ENCODE measurements at regions not wholly inside any gene's neighbourhood (a gene's known extent, or its start where the extent isn't known, plus 50 kb on each side); places are given as distances from the start of the nearest gene placed in this dataset.

GRCh38 chr4:58127680-58128079 lies 1017.5 kb upstream of the IGFBP7 start:
- TF ChIP-seq ZFX (IDR thresholded peaks at IDR 0.05; ENCODE audit: borderline replicate concordance) (no peak), CTCF (IDR thresholded peaks at IDR 0.05) (no peak)
- H3K27ac ChIP-seq = no peak overlapping the region

- H3K27ac ChIP-seq = no peak overlapping the region
- TF ChIP-seq CTCF (IDR thresholded peaks at IDR 0.05) (no peak), ZFX (IDR thresholded peaks at IDR 0.05; ENCODE audit: borderline replicate concordance) (no peak)
Measured at GRCh38 chr4:58119298-58119697, 1009.1 kb upstream of the IGFBP7 start.

- no peak overlapping the region for H3K27ac ChIP-seq
- no peak for TF ChIP-seq CTCF (IDR thresholded peaks at IDR 0.05)
- TF ChIP-seq ZFX (IDR thresholded peaks at IDR 0.05; ENCODE audit: borderline replicate concordance) = no peak
Measured at GRCh38 chr4:58113126-58113525, 1002.9 kb upstream of the IGFBP7 start.

- TF ChIP-seq ZFX (IDR thresholded peaks at IDR 0.05; ENCODE audit: borderline replicate concordance) (no peak), CTCF (IDR thresholded peaks at IDR 0.05) (no peak)
- H3K27ac ChIP-seq = no peak overlapping the region
Measured at GRCh38 chr4:58111818-58112217, 1001.6 kb upstream of the IGFBP7 start.

- H3K27ac ChIP-seq = no peak overlapping the region
- TF ChIP-seq CTCF (IDR thresholded peaks at IDR 0.05) (no peak), ZFX (IDR thresholded peaks at IDR 0.05; ENCODE audit: borderline replicate concordance) (no peak)
Measured at GRCh38 chr4:58093352-58093751, 983.2 kb upstream of the IGFBP7 start.

- TF ChIP-seq CTCF (IDR thresholded peaks at IDR 0.05) = no peak
- TF ChIP-seq ZFX (IDR thresholded peaks at IDR 0.05; ENCODE audit: borderline replicate concordance) = no peak
- H3K27ac ChIP-seq = no peak overlapping the region
Measured at GRCh38 chr4:58090539-58090938, 980.4 kb upstream of the IGFBP7 start.

- no peak overlapping the region for H3K27ac ChIP-seq
- no peak for TF ChIP-seq ZFX (IDR thresholded peaks at IDR 0.05; ENCODE audit: borderline replicate concordance)
- no peak for TF ChIP-seq CTCF (IDR thresholded peaks at IDR 0.05)
Measured at GRCh38 chr4:58081356-58081755, 971.2 kb upstream of the IGFBP7 start.

Measured in 22Rv1 (cell line).